NAMALWA (cell line): ENCODE measurements at regions not wholly inside any gene's neighbourhood (a gene's known extent, or its start where the extent isn't known, plus 50 kb on each side); places are given as distances from the start of the nearest gene placed in this dataset.

Source experiments
- DNase-seq: peaks from one replicate; pipeline ENCODE4 v3.0.0-alpha.2; 2015; ENCODE audit warnings: low spot score

DNA sequence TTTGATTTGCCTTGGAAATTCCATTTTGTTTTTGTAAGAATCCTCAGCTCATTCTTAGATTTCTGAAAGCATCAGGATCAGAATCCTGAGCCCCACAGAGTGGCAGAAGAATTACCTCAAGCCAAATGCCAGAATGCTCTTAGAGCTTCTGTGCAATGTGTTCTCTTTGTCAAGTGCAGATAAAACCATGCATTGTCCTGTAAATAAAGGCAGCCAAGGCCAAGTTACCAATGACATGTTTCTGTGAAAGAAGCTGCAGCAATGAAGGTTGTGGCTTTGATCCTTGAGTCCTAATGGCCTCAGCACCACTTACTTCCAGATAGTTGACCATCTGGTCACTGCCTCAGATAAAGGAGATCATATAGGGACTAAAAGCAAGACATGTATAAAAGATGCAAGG is 343.3 kb upstream of the AKR1E2 start:
- no peak for DNase-seq

DNA sequence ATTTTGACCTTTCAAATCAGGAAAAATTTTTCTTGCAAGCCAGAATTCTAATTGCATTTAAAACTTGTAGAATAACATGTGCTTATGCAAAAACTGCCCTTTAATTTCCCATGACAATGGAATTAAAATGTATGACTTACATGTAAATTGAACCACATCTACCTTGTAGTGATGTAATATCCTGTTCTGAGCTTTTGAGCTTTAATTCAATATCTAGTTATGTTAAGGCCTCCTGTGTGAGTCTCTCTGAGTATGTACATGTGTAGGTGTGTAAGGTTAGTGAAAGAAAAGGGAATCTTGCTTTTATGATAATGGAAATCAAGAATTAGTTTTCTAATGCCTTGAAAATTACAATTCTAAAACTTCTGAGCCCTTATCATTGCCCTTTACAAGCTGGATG is 344.8 kb upstream of the AKR1E2 start:
- no peak for DNase-seq

DNA sequence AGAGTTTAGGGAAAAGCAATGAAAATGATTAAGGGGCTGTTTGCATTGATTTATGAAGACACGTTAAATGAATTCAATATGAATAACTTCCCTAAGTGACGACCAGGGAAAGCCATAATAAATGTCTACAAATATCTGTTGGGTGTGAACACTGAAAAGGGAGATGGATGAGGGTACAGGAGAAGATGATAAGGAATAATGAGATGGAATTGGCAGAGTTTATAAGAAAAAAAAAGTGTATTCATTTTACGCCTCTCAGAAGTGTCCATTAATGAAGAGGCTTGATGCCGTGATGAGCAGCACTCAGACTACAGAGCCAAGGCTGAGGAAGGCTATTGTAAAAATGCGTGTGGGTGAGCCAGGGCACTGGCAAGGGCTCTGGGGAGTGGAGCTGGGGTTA is 346.7 kb upstream of the AKR1E2 start:
- no peak for DNase-seq

DNA sequence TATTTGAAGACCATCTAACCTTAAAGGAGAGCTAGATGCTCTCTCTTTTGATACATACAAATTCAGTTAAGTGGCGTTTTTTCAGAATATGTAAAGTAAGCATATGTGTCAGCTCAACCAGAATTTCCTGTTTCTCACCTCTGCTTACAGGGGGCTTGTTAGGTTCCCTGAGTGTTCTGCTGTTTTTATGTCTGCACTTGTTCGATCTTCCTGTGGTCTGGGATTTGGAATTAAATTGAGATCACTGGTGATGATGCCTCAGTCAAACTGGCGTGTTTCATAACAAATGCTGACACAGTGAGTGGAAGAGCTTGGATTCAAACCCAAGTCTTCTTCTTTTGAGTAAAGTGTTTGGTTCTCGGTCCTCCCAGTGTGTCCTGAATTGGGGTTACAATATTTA is 348.3 kb upstream of the AKR1E2 start:
- DNase-seq, result no peak

DNA sequence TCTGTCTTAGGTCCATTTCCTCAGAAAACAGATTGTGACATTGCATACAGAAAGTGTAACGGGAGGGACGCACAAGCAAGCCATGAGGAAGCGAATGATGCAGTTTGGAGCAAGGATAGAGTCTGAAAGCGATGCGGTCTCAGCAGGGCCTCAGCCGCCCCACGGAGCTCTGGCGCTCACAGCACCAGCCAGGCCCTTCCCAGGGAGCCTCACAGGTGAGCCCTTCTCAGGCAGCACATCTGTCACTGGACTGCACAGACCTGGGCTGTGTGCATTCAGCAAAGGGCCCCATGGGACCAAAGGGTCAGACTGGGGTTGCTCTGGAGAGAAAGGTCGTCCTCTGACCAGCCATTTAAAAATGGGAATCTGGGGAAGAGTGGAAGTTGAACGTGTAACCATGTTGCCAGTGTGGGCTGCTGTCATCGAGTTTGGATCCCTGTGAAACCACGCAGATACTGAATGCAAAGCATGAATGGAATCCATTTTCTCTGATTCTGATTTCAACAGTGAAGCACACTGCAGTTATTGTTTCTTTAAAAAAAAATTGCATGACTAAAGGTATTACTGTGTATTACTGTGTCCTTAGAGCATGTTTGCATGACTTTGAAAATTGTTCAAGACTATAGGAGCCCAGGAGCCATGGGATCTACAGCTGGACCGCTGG is 350.0 kb upstream of the AKR1E2 start:
- DNase-seq, result no peak

DNA sequence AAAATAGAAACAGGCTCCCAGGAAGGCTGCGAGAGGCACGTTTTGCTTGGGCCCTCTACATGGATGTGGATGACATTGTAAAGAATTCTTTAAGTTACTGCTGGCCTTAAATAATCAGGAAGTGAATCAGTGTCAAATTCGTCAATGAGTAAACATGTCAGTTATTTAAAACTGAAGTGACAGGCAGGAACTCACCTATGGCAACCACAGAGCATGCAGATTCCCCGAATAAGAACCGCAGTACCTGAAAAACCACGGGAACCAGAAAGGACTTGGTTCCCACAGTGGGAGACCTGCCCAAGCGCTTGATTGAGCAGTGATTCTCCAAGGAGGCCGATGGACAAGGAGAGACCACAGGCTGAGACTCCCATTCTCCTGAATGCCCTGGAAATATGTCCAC is 351.2 kb upstream of the AKR1E2 start:
- no peak for DNase-seq

DNA sequence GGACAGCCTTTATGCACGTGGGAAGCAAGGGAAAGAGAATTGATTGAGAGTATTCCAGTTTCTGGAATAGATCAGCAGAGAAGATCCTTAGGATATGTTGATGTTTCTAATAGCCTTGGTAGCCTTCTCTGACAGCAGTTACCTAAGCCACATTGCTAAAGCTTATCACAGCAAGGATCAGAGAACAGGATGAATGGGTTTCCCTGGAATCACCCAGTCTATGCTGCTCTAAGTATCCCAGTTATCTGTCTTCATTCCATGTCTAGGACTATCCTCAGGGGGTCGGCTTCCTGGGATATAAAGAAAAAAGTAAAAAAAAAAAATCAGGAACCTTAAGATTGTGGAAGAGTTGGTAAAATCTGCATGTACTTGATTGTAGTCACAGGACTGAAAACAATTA is 352.0 kb upstream of the AKR1E2 start:
- no peak for DNase-seq

DNA sequence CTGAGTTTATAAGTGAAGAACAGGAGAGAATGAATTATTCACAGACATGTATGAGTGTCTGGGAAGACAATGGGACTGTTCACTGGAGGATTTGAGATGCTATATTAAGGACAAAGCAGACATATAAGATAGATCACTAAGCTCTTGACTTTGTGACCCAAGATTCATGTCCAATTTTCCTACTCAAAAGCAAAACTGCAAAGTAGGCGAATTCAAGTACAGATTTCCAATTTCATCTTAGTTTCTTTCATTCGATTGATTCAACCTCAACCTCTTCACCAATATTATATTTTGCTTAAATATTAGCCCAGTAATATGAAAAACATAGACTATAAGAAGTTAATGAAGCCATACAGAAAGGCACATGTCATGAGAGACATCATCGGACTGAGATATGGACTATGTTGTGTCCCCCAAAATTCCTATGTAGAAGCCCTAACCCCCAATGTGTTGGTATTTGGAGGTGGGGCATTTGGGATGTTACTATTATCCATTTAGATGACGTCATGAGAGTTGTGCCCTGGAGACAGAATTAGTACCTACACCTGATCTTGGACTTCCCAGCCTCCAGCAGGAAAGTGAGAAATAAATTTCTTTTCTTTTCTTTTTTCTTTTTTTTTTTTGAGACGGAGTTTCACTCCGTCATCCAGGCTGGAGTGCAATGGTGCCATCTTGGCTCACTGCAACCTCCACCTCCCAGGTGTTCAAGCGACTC is 353.7 kb upstream of the AKR1E2 start:
- no peak for DNase-seq

DNA sequence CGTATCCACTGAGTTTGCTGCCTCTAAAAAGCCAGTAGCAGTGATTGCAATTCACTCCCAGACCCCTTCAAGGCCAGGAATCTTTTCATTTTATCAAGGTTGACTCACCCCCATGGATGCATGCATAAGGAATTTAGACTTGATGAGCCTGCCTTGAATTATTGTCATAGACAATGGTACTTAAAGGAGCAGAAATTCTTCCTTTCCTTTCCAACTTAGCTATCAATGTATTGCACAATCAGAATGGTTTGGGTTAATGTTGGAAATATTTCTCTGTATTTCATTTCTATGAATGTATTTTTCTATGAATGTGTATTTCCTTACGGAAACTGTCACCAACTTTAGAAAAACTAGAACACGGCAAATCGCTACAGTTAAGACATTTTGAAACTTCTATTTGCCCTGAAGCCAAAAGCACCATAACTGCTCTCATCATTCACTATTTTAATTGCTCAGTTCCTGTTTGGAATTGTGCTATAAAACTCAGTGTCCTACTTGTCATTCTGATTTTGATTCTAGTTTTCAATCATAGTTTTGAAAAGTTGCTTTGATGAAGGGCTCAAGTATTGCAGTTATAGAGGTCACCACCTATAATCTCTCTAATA is 355.7 kb upstream of the AKR1E2 start:
- DNase-seq, result no peak

DNA sequence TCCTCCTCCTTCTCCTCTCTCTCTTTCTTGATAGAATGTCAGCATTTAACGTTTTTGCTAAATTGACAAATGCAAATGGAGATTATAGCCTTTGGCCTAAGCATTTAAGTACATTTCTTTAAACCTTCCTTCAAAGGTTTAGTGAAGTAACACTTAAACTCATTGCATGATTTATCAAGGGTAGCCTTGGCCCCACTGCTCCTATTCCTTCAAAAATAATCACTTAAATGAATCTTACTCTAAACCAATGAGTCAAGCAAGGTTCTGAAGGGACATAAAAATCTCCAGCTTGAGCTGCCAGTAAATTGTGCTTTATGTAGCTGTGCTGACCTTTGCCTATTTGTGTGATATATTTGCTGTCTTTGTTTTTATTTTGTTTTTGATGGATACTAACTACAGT is 358.5 kb upstream of the AKR1E2 start:
- DNase-seq, result no peak

DNA sequence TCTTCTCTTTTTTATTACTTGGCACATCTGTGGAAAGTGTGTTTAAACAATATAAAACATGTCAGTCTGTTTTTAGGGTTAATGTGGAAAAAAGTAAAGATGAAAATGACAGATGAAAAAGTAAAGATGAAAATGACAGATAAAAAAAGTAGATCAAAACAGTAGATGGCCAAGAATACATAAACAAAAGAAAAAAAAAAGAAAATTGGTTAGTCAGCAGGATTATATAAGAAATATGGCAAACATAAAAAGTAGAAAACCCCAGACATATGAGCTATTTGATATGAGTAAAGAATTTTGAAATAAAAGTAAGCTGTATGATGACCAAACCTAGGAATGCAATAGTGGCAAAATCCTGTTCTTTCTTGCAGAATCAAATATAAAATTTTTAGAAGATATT is 365.7 kb upstream of the AKR1E2 start:
- DNase-seq, result no peak

DNA sequence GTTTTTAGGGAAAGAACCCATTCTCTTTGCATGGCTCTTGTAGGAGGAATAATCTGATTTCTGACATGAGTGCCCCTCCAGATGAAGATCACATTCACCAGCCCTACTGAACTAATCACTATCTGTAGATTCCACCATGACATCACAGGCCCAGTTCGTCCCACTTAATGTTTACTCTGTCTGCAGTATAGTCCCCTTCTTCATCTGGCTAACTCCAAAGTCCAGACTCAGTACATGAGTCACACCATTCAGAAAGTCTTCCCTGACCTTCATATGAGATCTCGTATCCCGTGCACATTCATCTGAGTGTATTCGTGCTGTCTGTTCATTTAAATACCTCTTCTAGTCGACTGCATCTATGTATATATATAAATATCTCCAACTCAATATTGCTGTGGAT is 366.5 kb upstream of the AKR1E2 start:
- DNase-seq, result no peak

DNA sequence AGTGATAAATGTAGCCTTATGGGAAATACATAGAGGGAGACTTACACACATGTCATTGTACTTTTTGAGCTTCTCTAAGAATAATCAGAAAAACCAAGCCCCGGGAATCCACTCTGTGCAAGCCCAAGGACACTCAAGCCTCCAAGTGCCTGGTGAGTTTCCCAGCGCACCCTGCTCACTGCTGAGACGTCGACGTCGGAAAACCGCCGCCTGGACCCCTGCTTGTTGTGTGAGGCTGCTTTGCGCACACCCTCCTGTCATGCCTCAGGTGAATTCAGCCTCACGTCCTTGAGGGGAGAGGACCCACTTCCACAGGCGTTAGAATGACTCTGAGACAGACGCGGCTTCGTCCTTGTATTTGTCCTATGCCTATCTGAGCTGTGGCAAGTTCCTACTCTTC is 368.4 kb upstream of the AKR1E2 start:
- DNase-seq, result no peak

DNA sequence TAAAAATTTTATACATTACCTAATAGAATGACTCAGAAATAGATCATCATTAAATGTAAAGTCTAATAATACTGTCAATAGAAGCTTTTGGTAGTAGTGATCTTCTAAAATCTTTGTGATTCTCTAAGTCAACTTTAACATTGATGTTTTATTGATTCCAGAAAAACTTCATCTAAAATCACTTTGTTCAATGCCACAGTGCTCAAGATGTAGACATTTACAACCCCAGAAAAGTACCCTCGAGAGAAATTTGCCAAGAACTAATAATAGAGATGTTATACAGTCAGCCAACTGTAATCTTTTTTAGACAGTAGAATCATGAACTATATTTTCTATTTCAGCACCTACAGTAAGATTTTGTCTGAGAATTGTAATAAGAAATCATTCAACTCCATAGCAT is 369.2 kb upstream of the AKR1E2 start:
- DNase-seq, result no peak

DNA sequence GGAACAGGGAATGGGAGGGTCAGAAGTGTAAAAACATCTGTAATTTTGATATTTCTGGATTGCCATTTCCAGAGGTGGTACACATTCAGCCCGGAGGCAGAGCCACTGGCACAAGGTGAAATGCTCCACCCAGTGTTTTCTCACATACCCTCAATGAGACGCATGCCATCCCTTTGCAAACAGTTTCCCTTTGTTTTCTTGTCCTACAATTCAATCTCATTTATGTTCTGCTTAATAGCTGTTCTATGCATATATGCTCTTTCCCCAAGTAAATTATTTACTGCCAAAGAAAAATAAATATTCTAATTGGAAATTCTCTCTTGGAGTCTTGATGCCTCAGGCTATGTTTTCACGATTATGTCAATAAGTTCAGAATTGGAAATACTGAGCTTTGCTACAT is 369.7 kb upstream of the AKR1E2 start:
- DNase-seq, result no peak

DNA sequence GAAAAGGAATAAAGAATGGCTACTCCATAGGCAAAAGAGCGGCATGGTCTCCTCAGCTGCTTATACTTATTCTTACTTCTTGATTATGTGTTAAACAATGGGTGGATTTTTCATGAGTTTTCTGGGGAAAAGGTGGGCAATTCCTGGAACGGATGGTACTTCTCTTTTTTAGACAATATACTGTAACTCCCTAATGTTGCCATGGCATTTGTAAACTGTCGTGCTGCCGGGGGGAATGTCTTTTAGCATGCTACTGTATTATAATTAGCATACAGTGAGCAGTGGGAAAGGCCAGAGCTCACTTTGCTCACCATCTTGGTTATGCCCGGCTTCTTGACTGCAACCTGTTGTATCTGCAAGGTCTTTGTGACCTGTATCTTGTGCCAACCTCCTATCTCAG is 372.1 kb upstream of the AKR1E2 start:
- no peak for DNase-seq

DNA sequence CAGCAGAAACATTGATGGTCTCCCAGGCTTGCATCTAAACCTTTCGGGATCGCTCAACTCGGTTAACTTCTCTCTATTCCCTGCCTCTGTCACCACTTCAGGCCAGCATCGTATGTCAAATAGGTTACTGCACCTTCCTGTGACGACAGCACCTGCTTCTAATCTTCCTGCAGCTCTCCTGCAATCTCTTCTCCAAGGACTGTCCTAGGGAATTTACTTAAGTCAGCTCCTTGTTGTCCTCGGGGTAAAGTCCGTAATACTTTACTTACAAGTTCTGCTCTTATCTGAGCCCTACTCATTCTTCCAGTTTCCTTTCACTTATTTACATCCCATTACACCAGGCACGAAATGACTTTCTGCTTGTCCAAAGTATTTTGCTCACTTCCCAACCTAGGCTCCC is 372.7 kb upstream of the AKR1E2 start:
- no peak for DNase-seq

DNA sequence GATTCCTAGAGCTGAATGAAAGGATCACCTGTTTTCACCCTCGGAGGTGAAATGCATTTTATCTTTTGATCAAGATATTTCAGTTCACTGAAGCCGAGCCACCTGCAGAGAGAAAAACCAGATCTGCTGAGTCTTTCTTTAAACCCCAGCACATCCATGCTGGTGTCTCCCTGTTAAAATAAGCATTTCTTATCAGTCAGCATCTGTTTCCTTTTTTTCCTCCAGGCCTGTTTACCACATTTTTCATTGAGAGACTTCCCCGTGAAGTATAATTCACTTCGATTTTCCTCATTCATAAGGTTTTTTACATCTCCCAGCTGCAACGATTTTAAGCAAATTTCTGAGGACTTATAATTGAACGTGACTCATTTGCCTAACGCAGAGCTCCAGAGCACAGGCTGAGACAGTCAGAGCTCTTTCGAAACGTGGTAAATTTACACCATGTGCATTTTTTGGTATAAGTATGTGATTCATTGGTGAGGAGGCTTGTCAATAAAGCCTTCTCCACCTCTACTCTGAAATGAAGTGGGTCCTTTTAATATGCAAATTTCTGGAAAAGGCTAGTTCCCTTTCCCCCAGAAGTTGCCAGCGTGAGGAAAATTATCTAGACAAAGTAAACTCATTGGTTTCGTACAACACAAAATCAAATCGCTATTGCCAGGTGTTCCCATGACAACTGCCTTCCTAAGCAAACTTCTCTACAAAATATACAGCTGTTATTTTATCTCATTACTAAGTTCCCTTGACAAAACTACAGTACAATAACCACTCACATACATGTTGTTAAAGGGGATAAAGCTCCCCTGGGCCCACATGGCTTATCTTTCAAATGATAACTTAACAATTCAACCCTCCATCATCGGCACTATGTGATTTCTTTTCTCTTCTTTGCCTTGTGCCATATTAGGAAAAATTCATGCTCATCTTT is 374.8 kb upstream of the AKR1E2 start:
- no peak for DNase-seq

DNA sequence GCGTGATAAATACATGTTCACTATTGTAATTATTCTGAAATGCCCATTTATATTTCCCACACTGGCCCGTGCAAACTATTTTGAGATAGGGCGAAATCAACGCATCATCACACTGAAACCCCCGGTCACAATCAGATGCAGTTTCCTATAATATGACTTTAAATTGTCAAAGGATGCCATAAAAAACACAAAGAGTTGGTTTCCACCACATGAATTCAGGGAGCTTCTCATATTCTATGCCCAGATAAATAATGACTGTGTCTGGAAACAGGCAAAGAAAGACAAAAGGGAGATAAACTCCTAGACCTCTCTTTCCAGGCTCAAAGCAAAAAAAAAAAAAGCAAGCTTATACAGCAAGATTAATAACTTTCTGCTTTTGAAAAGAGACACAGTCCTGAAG is 375.8 kb upstream of the AKR1E2 start:
- DNase-seq, result no peak

DNA sequence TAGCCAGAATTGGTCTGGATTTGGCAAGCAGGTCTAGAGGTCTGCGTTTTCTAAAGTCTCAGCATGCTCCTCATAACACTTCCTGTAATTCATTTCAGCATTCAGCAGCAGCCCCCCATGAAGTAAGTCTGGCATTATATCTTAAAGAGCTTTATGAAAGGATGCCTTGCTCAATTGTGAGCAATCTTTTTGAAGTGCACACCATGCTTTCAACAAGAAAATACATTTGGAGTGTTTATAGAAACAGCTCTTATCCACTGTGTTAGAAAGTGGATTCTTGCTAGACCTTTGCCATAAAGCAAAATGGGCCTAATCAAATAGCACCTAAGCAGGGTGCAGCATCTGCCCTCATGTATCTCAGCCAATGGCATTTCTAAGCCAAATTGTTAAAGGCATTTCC is 378.0 kb upstream of the AKR1E2 start:
- DNase-seq, result no peak

DNA sequence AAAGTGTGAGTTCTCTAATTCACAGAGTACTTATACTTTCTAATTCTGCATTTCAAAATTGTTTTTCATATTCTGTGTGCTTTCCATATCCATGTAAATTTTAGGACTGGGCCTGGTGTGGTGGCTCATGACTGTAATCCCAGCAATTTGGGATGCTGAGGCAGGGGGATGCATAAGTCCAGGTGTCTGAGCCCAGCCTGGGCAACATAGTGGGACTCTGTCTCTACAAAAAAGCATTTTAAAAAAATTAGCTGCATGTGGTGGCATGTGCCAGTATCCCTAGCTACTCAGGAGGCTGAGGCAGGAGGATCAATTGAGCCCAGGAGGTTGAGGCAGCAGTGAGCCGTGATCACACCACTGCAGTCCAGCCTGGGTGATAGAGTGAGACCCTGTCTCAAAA is 382.6 kb upstream of the AKR1E2 start:
- no peak for DNase-seq

DNA sequence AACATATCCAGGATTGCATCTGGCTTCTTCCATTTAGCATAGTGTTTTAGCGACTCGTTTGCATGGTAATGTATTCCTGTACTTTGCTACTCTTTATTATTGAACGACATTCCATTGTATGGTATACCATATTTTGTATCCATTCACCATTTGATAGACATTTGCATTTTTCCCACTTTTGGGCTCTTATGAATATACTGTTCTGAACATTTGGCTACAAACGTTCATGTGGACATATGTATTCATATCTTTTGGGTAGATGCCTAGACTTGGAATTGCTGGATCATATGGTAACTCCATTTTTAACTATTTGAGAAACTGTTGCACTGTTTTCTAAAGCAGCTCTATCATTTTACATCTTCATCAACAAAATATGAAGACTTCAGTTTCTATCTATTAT is 383.7 kb upstream of the AKR1E2 start:
- DNase-seq, result no peak

DNA sequence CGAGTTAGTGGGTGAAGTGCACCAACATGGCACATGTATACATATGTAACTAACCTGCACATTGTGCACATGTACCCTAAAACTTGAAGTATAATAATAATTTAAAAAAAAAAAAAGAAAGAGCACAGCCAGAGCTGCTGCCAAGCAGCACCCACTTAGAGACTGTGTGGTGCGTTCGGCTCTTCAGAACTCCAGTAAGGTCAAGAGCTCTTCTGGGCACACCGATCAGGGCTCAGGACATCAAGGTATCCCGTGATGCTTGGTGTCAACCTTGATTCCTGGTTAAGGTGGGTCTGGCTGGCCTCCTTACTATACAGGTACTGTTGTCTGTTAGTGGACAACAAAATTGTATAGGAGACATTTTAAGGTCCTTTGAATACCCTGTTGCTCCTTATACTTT is 385.7 kb upstream of the AKR1E2 start:
- DNase-seq, result no peak
